PC-9 (cell line): ENCODE measurements at regions not wholly inside any gene's neighbourhood (a gene's known extent, or its start where the extent isn't known, plus 50 kb on each side); places are given as distances from the start of the nearest gene placed in this dataset.

Experiments used
- BruUV-seq: library from RNA; stranded (reverse); fragments of 400-500 nt; replicated peaks from 2 replicates; lab custom pipeline; 2021; lab: Mats Ljungman, UMichigan
- CTCF ChIA-PET: fragments of 300-600 bp; sonication (Branson Sonifier 250); formaldehyde crosslinking; loops from one replicate; lab custom pipeline; 2022; ENCODE audit warnings: antibody characterized with exemption; lab: Charles Lee
- POLR2A ChIA-PET: fragments of 300-600 bp; sonication (Branson Sonifier 250); formaldehyde crosslinking; loops from one replicate; lab custom pipeline; 2022; ENCODE audit warnings: antibody characterized with exemption; ENCODE audit not compliant: unreplicated experiment; lab: Charles Lee
- DNase-seq, 2 experiments: peaks; one replicate each; pipeline versions ENCODE4 v3.0.0 to v3.0.0-alpha.2; 2015 to 2022; ENCODE audit warnings: mixed read lengths in 1 of 2
- H2AFZ ChIP-seq: fragments of 200-600 bp; sonication (generic); 2 replicates; pipeline ENCODE4 v1.8.1; 2017; ENCODE audit warnings: antibody characterized with exemption
- H3F3A ChIP-seq: fragments of 200-600 bp; sonication (generic); 2 replicates; pipeline ENCODE4 v1.8.1; 2017; ENCODE audit warnings: antibody characterized with exemption, mild to moderate bottlenecking, low read depth; ENCODE audit not compliant: insufficient read depth
- H3K27ac ChIP-seq: fragments of 200-600 bp; sonication (generic); 2 replicates; pipeline ENCODE4 v1.6.1; 2016; ENCODE audit warnings: mixed run types
- H3K27me3 ChIP-seq: fragments of 200-600 bp; sonication (generic); 2 replicates; pipeline ENCODE4 v1.6.1; 2016; ENCODE audit warnings: low read depth, mixed run types; ENCODE audit not compliant: insufficient read depth
- H3K36me3 ChIP-seq: fragments of 200-600 bp; sonication (generic); 2 replicates; pipeline ENCODE4 v1.6.1; 2016; ENCODE audit warnings: low read depth, mixed run types
- H3K4me1 ChIP-seq: fragments of 200-600 bp; sonication (generic); replicated peaks from 2 replicates; pipeline ENCODE4 v1.6.1; 2016; ENCODE audit warnings: mixed run types; ENCODE audit not compliant: insufficient read depth
- H3K4me2 ChIP-seq: fragments of 200-600 bp; sonication (generic); 2 replicates; pipeline ENCODE4 v1.6.1; 2017; ENCODE audit warnings: mixed run types
- H3K4me3 ChIP-seq: fragments of 200-600 bp; sonication (generic); 2 replicates; pipeline ENCODE4 v1.6.1; 2016; ENCODE audit warnings: mixed run types
- H3K79me2 ChIP-seq: fragments of 200-600 bp; sonication (generic); 2 replicates; pipeline ENCODE4 v1.6.1; 2017; ENCODE audit warnings: low read depth, mixed run types
- H3K9me2 ChIP-seq: fragments of 200-600 bp; sonication (generic); 2 replicates; pipeline ENCODE4 v1.8.1; 2017; ENCODE audit warnings: mild to moderate bottlenecking; ENCODE audit not compliant: insufficient read depth
- H3K9me3 ChIP-seq: fragments of 200-600 bp; sonication (generic); 2 replicates; pipeline ENCODE4 v1.8.1; 2016; ENCODE audit warnings: low read depth; ENCODE audit not compliant: insufficient read depth
- H4K20me1 ChIP-seq: fragments of 200-600 bp; sonication (generic); 2 replicates; pipeline ENCODE4 v1.8.1; 2017; ENCODE audit not compliant: insufficient read depth
- EZH2 ChIP-seq: fragments of 200-600 bp; sonication (generic); IDR thresholded peaks from 2 replicates; pipeline ENCODE4 v1.8.0; 2017; ENCODE audit warnings: antibody characterized with exemption, low read depth
- intact Hi-C: fragments of 100-400 bp; cut with micrococcal nuclease; formaldehyde crosslinking; loops from one replicate; pipeline ENCODE4 v1.10.0; 2022; ENCODE audit not compliant: unreplicated experiment
- TF ChIP-seq, protein P1 (sequence below): fragments of 200-600 bp; sonication (generic); conservative IDR thresholded peaks from 2 replicates; pipeline ENCODE4 v1.6.1; 2017; ENCODE audit warnings: mixed run types, antibody characterized with exemption, mild to moderate bottlenecking, moderate library complexity

DNA sequence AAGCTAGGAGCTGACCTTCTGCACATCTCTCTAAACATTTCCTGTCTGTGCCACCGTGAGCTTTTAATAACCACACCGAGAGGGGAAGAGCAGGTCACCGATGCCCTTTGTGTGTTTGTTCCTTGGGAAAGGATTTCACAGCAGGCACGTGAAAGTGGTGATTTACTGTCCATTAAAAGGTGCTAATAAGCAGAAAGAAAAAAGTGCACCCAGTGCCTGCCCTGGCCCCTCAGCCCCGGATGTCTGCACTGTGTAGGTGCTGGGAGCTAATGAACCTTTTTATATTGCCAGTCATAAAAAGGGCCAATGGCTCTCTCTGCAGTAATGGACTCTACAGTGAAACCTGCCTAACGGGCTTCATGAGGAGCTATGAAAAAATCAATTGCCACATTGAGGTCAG, 312.6 kb downstream of the C6orf118 start:
- H2AFZ ChIP-seq, result no peak overlapping the region
- no TSS peak for BruUV-seq
- POLR2A ChIA-PET, result no interaction called here
- CTCF ChIA-PET, result no interaction called here
- H3F3A ChIP-seq, result no peaks in the 10 kb centered on the region
- intact Hi-C loops, result no loop called here
- peaks cover 30% of the 10 kb centered on the region for H3K27me3 ChIP-seq
- H3K36me3 ChIP-seq, result no peaks in the 10 kb centered on the region
- no peak overlapping the region for H3K27ac ChIP-seq
- H3K4me2 ChIP-seq, result no peak overlapping the region
- no peaks in the 10 kb centered on the region for H3K9me3 ChIP-seq
- H4K20me1 ChIP-seq, result no peaks in the 10 kb centered on the region
- no peak overlapping the region for H3K4me3 ChIP-seq
- no peak for TF ChIP-seq EZH2
- TF ChIP-seq, protein P1, sequence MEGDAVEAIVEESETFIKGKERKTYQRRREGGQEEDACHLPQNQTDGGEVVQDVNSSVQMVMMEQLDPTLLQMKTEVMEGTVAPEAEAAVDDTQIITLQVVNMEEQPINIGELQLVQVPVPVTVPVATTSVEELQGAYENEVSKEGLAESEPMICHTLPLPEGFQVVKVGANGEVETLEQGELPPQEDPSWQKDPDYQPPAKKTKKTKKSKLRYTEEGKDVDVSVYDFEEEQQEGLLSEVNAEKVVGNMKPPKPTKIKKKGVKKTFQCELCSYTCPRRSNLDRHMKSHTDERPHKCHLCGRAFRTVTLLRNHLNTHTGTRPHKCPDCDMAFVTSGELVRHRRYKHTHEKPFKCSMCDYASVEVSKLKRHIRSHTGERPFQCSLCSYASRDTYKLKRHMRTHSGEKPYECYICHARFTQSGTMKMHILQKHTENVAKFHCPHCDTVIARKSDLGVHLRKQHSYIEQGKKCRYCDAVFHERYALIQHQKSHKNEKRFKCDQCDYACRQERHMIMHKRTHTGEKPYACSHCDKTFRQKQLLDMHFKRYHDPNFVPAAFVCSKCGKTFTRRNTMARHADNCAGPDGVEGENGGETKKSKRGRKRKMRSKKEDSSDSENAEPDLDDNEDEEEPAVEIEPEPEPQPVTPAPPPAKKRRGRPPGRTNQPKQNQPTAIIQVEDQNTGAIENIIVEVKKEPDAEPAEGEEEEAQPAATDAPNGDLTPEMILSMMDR, result no peak
- no peaks in the 10 kb centered on the region for H3K9me2 ChIP-seq
- DNase-seq, result no peak
- no peaks in the 10 kb centered on the region for H3K79me2 ChIP-seq
- H3K4me1 ChIP-seq, result no peaks in the 10 kb centered on the region

DNA sequence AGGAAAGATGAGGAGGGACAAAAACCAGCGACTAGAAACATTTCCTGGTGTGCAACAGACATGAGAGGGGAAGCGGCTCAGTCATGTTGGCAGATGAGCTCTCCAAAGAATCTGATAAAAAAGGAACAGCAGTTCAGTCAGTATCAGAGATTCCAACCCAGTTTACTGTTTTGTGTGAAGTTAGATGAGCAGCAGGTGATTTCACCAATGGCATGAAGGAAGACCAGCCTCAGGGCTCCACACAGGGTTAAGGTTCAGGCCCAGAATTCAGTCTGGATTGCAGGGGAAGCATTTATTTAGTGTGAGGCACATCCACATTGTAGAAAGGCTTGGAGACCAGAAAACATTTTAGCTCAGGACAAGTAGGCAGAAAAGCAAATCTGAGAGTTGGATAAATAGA, 317.8 kb downstream of the C6orf118 start:
- POLR2A ChIA-PET, result no interaction called here
- Histone ChIP-seq H3K4me3 (no peak overlapping the region), H3K4me1 (no peaks in the 10 kb centered on the region), H3K36me3 (no peaks in the 10 kb centered on the region), H3F3A (no peaks in the 10 kb centered on the region), H3K27me3 (peaks cover 11% of the 10 kb centered on the region), H4K20me1 (no peaks in the 10 kb centered on the region), H3K9me2 (no peaks in the 10 kb centered on the region), H3K79me2 (no peaks in the 10 kb centered on the region), H2AFZ (no peak overlapping the region), H3K9me3 (no peaks in the 10 kb centered on the region), H3K27ac (no peak overlapping the region), H3K4me2 (no peak overlapping the region)
- no TSS peak for BruUV-seq
- DNase-seq, result no peak
- TF ChIP-seq, protein P1, result no peak
- TF ChIP-seq EZH2, result no peak
- intact Hi-C loops, result no loop called here
- CTCF ChIA-PET, result no interaction called here

DNA sequence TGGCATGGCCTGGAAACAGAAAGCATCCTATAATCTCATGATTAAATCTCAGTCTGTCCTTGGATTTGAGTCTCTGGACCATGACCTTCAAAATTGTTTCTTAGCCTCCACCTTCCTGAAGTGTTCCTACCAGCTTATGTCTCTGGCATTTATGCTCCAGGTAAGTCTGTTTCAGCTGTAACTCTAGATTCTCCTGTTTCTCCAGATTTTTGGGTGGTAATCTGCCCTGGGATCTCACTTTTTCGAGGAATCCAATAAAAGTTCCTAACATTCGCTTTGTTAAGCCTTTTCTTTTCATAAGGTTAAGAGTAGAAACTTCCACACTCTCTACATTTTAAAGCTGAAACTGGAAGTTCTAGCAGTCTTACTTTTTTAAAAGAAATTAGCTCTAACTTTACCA, 318.5 kb downstream of the C6orf118 start:
- no peaks in the 10 kb centered on the region for H3K9me3 ChIP-seq
- H3K27me3 ChIP-seq, result peaks cover 11% of the 10 kb centered on the region
- DNase-seq, result no peak
- H3K9me2 ChIP-seq, result no peaks in the 10 kb centered on the region
- CTCF ChIA-PET, result no interaction called here
- BruUV-seq, result no TSS peak
- intact Hi-C loops, result no loop called here
- H3K27ac ChIP-seq, result no peak overlapping the region
- H3K4me2 ChIP-seq, result no peak overlapping the region
- POLR2A ChIA-PET, result no interaction called here
- TF ChIP-seq EZH2, result no peak
- TF ChIP-seq, protein P1, result no peak
- no peak overlapping the region for H2AFZ ChIP-seq
- no peaks in the 10 kb centered on the region for H3K36me3 ChIP-seq
- H4K20me1 ChIP-seq, result no peaks in the 10 kb centered on the region
- H3F3A ChIP-seq, result no peaks in the 10 kb centered on the region
- H3K79me2 ChIP-seq, result no peaks in the 10 kb centered on the region
- H3K4me3 ChIP-seq, result no peak overlapping the region
- no peaks in the 10 kb centered on the region for H3K4me1 ChIP-seq
